Fibroblast of skin of left biceps (primary cell): ENCODE measurements at regions not wholly inside any gene's neighbourhood (a gene's known extent, or its start where the extent isn't known, plus 50 kb on each side); places are given as distances from the start of the nearest gene placed in this dataset.

Experiments used
- DNase-seq, 2 experiments: peaks; one replicate each; pipeline ENCODE4 v3.0.0-alpha.2; 2013; ENCODE audit warnings: low read depth in 2 of 2

DNA sequence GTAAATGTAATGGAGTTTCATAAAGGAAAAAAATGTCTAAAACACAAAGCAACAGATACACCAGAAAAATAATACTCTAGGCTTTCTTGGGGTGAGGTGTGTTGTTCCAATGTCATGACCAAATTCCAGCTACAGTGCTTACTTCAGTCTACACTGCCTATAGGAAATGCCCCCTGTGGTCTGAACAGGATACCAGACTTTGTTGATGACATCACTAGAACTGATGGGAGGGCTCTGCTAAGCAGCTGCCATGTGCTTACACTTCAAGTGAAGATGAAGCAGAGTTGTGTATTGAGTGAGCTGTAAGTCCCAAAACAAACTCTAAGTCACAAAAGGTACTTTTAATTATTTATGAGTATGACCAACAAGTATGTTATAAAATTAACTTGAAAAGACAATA is 456.1 kb upstream of the IL12A start:
- DNase-seq: no peak

- no peak for DNase-seq
Measured at GRCh38 chr3:159534496-159534895, 454.1 kb upstream of the IL12A start.

DNA sequence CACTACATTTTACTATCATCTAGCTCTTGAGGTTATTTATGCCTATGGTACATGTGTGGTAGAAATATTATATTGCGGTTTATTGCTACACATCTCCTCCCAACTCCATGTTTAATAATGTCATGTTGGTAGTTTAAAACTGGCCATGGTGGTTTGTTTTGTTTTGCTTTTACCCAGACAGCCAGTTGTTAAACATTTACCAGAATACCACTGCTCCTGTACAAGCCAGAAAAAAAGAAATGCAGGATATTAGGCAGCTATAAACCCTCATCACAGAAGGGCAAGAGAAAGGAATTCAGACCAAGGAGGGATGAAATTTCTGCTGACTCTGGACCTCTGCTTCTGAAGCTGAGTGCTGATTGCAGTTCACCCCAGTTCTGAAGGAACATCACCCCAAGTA is 451.8 kb upstream of the IL12A start:
- no peak for DNase-seq

GRCh38 chr3:159538507-159538906 is 450.1 kb upstream of the IL12A start:
- DNase-seq: no peak

DNA sequence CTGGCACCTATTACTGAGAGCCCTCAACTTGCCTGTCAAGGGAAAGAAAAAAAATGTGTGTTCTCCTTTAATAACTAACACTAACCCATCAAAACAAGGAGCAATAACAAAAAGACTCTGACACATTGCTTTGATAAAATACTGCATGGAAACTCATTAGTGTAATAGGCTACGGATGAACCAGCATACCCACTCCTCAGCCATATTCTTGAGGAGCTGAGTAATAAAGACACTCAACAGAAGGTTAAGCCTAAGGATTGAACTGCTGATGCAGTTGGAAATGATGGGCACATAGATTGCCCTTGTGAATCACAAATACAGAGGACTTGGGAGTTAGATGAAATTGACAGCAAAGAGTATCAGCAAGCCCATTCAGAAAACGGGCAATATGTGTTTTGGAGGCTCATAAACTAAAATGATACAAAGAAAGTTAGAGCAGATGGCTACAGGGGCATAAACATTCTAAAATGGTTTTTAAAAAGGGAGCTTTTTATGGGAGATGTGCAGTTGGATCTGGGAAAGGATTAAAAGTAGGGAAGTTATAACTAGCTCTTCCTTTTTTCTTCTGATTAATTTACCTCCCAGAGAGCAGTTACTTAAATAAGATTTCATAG is 447.6 kb upstream of the IL12A start:
- DNase-seq: no peak

DNA sequence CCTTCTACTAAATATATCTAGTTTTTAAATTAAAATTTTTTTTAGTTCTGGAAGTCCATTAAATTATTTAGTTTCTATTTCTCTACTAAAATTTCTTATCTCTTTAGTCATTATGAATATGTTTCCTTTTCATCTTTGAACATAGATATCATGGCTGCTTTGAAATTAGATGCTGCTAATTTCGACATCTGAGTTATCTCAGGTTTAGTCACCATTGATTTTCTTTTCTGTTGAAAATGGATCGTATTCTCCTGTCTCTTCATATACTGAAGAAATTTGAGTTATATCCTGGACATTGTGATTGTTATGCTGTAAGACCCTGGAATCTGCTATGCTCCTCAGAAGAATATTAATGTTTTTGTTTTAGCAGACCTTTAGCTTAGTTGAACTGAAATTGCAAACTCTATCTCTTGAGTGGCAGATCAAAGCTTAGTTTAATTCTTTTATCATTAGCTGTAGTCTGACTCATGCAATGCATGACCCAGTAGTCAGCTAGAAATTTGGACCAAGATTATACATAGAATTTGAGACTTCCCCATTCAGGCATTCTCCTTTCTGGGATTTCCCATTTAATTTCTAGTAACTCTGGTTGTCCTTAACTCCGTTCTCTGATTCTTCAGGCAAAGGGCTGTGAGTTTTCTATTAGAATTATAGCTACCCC is 439.8 kb upstream of the IL12A start:
- DNase-seq: no peak

DNA sequence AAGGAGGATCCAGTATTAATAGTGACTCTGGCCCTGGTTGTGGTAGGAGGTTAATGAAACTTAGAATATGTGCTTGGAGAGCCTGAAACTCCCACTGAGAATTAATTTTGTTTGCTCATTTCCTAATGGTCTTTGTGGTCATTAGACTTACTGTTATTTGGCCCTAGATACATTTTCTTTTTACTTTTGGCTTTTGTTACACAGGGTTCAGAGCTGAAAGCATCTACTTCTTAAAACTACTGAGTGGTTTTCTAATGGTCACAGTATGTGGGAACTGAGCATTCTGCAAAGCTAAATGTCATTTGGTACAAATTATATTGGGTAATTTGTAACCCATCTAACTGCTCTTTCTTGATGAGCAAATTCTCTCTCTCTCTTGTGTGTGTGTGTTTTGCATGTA is 433.4 kb upstream of the IL12A start:
- no peak for DNase-seq

DNA sequence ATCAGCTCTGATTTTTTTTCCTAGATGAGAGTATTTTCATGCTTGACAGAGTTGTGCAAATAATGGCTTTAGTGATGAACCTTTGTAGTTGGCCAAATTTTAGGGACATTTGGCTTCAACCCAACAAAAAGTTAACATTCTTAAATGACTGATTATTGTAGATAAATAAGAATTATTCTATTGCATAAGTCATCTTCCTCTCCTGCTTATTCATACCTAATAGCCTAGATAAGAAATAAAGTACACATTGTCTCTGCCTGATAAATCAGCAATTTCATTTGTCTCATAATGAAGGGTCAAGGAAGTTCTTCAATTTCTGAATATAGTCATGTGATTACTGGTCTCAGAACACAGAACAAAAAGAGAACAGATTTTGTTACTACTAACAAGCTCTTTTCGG is 428.9 kb upstream of the IL12A start:
- DNase-seq: no peak

DNA sequence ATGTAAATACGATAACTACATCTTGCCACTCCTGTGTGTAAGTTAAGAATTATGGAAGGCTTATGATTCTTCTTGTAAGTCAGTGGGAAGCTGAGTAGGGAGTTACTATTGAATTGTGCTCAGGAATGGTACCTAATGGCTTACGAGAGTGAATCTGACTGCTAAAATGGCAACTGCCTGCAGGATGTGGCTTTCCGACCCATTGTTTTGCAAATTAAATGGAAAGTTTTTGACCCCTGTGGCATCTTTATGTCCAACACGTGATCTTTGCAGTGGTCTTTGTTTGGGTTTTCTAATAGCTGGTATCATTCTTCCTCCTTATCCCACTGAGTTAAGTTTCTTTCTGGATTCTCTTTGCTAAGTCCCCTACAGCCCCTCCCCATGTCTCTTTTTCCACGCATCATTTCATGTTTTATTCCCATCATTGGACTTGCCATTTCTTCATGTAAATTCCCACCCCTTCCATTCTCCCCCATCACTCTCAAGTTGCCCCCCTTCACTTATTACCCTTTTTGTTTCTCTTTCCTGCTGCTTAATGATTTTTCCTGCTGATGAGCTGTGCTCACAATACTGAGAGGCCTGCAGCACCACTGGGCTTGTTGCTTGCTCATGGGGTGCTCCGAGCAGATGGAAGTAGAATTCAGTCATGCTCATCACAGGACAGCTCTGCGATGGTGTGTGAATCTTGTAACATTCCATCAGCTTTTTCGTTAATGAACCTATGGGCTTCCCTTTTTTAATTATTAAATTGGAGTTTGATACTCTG is 428.2 kb upstream of the IL12A start:
- no peak for DNase-seq

DNA sequence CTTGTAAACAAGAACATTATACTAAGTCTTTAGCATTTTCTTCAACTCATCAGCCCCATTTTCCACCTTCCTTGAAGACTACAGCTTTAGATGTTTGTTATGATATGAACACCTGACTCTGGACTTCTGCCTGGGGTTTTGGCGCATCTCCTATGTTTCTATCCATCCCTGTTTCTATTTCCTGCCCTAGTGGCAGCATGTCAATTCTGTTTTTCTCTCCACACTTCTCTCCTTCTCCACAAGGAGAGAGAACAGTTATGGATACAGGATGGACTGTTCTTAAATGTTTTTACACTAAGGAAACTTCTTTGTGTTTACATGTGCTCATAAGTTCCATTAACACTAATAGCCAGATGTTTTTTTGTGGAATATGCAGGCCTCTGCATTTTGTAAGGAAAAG is 423.3 kb upstream of the IL12A start:
- no peak for DNase-seq

- no peak for DNase-seq
Measured at GRCh38 chr3:159583662-159584061, 405.0 kb upstream of the IL12A start.

DNA sequence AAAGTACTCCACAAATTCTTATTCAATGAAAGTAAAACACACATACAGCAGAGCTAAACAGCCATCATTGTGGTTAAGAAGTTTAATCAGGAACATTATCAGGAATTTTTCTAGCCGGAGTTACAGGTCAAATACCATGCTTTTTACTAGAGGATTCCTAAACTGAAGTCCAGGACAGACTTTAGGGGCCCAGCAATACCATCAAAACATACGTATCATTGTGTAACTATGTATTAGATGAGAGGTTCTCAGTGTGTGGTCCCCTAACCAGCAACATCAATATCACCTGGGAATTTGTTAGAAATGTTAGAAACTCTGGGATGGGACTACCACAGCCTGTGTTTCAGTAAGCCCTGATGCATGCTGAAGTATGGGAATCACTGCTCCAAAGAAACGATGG is 404.2 kb upstream of the IL12A start:
- DNase-seq: no peak

- DNase-seq: peak in 1 of 2 experiments; percentile 13
Measured at GRCh38 chr3:159586571-159587202, 401.9 kb upstream of the IL12A start.

- DNase-seq: no peak
Measured at GRCh38 chr3:159593927-159594605, 394.6 kb upstream of the IL12A start.

GRCh38 chr3:159600291-159600690 is 388.3 kb upstream of the IL12A start:
- DNase-seq: no peak

DNA sequence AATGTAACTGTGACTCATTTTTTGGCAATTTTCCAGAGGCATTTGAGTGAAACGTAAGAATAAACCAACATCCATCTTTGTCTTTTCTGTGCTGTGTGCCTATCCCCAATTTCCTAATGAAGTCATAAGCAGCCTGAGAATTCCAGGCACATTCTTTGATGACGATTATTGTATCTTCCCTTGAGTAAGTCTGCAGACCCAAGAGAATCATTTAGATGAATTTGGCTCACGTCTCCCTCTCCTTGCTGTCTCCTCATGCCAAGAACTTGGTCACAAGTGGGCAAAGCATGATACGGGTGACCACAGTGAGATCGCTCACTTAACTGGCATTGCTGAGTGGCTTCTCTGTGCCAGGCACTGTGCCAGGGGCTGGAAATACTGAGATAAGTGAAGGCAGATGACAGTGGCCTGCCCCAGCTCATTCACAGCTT is 384.5 kb upstream of the IL12A start:
- DNase-seq: peak in 1 of 2 experiments; percentile 37

DNA sequence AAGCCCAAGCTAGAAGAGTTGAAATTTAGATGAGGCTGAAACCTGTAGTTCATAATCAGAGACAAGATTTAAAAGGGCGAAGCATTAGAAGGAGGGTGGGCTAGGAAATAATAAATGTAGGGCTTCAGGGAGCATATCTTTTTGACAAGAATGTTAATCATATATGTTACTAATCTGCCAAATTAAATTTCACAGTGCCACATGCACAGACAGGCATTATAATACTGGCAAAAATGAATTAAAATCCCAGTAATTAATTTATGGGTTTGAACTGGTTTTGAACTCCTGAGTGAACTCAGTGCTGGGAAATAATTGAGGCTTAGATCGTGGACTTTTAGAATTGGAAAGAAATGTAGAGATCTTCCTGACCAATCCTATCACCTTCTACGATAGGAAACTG is 383.5 kb upstream of the IL12A start:
- DNase-seq: no peak

GRCh38 chr3:159605776-159606175 is 382.9 kb upstream of the IL12A start:
- no peak for DNase-seq

DNA sequence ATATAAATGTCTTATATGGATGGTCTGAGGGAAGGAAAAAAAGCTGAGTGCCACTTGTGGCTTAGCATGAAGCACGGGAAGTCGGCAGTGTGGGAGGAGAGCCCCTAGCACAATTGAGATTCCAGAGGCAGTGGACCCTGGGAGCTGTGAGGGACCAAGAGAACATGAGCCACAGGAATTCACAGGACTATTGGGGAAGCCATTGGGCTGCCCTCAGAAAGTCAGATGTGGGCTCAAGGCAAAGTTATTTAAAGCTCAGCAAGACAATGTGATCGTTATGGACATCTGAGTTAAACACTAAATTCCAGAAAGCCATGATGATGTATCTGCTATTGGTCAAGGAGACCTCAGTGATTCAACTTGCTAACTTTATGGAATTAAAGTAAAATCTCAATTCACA is 380.8 kb upstream of the IL12A start:
- no peak for DNase-seq

DNA sequence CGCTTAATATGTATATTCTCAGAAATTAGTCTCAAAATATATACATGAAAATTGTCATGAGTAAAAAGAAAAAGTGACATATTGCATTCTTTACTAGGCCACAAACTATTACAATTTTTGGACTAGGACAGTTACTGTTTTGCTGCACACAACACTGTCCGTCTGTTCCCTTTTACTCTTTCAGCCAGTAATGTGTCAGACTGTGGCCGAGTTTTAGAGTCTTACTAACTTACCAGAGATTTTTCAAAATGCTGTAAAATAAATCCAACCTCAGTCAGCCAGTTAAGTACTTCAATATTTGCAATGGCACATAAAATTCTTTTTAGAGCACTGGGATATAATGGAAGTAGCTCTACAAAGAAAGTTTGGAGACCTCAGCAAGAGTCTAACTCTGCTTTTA is 380.3 kb upstream of the IL12A start:
- DNase-seq: no peak

DNA sequence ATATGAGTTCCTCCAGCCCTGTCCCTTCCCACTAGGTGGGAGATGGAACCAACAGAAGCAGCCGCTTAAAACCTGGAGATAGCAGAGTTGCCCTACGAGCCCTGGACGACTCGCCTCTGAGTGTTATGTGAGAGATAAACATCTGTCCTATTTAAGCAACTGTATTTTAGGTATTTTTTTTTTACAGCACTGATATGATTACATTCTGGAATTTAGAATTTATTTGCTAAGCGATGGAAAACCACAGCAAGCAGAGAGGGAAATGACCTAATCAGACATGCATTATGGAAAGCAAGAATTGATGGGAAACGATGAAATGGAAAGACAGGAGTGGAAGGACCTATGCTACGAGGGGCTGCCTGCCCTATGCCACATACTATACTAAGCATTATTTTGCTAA is 379.0 kb upstream of the IL12A start:
- peak in 1 of 2 experiments; percentile 31 for DNase-seq

GRCh38 chr3:159616234-159616825 is 372.3 kb upstream of the IL12A start:
- DNase-seq: peak in 1 of 2 experiments; percentile 25
